HCT116 (cell line): ENCODE measurements at regions not wholly inside any gene's neighbourhood (a gene's known extent, or its start where the extent isn't known, plus 50 kb on each side); places are given as distances from the start of the nearest gene placed in this dataset.

Experiments
- ATAC-seq: fragments of 200-7000 bp; cut with Tn5 transposase; 2 replicates; pipeline ENCODE4 v1.9.1; 2020; ENCODE audit warnings: mild to moderate bottlenecking, moderate library complexity
- BruUV-seq: library from RNA; stranded (reverse); fragments of 400-500 nt; replicated peaks from 2 replicates; lab custom pipeline; 2021; lab: Mats Ljungman, UMichigan
- CTCF ChIA-PET: fragments of 300-600 bp; sonication (Branson Sonifier 250); formaldehyde crosslinking; loops from one replicate; lab custom pipeline; 2021; ENCODE audit warnings: antibody characterized with exemption; lab: Charles Lee
- POLR2A ChIA-PET: fragments of 300-600, 350-600 bp; sonication (Branson Sonifier 250); formaldehyde crosslinking; loops from one replicate; lab custom pipeline; 2021; ENCODE audit warnings: antibody characterized with exemption; lab: Charles Lee
- RAD21 ChIA-PET, 2 experiments: fragments of 300-600 bp; sonication (Branson Sonifier 250); formaldehyde crosslinking; loops; one replicate each; lab custom pipeline; 2023; ENCODE audit warnings: low total read pairs in 2 of 2; ENCODE audit not compliant: uncharacterized antibody in 2 of 2, unreplicated experiment in 2 of 2, low non-redundant PET in 1 of 2; lab: Charles Lee
- DNase-seq: peaks from one replicate; pipeline ENCODE4 v3.0.0-alpha.2; 2010; ENCODE audit warnings: low read depth, low spot score
- H2AFZ ChIP-seq: fragments of 200-600 bp; shearing (Covaris generic), sonication (generic); 2 replicates; pipeline ENCODE4 v1.6.1; 2017; ENCODE audit warnings: low read depth, mixed run types, mixed read lengths, antibody characterized with exemption, low read length; ENCODE audit not compliant: poor library complexity, severe bottlenecking
- H3K27ac ChIP-seq: 2 replicates; pipeline ENCODE4 v1.5.1; 2012; ENCODE audit warnings: low read depth, low read length
- H3K27me3 ChIP-seq: fragments of 200-600 bp; sonication (generic); 2 replicates; pipeline ENCODE4 v1.6.1; 2016; ENCODE audit warnings: mixed run types, low read length, mixed read lengths; ENCODE audit not compliant: insufficient read depth
- H3K36me3 ChIP-seq, 2 experiments: fragments of 200-500 bp in 1 of 2; fragments of 200-600 bp in 1 of 2; sonication (Bioruptor generic) in 1 of 2; sonication (generic) in 1 of 2; 2 replicates each; pipeline versions ENCODE4 v1.5.1 to v1.6.1; 2014 to 2016; ENCODE audit warnings: low read length in 2 of 2, inconsistent platforms in 1 of 2, mixed read lengths in 1 of 2, mixed run types in 1 of 2; ENCODE audit not compliant: insufficient read depth in 2 of 2, control insufficient read depth in 1 of 2
- H3K4me1 ChIP-seq, 2 experiments: fragments of 200-600 bp in 1 of 2; sonication (generic) in 1 of 2; 2 replicates each; pipeline versions ENCODE4 v1.5.1 to v1.6.1; 2012 to 2017; ENCODE audit warnings: low read length in 2 of 2, inconsistent platforms in 1 of 2, mild to moderate bottlenecking in 1 of 2, mixed read lengths in 1 of 2, mixed run types in 1 of 2, moderate library complexity in 1 of 2; ENCODE audit not compliant: insufficient read depth in 2 of 2, control insufficient read depth in 1 of 2
- H3K4me2 ChIP-seq: fragments of 200-600 bp; sonication (generic); 2 replicates; pipeline ENCODE4 v1.6.1; 2017; ENCODE audit warnings: mixed run types, low read length, mixed read lengths
- H3K4me3 ChIP-seq, 2 experiments: fragments of 200-600 bp in 1 of 2; sonication (generic) in 1 of 2; replicated peaks in 1 of 2; 2 replicates each; pipeline ENCODE4 v1.5.1; 2011 to 2016; ENCODE audit warnings: low read length in 2 of 2, control low read depth in 1 of 2, low read depth in 1 of 2, mild to moderate bottlenecking in 1 of 2, mixed read lengths in 1 of 2, mixed run types in 1 of 2
- H3K79me2 ChIP-seq: fragments of 200-600 bp; sonication (generic); 2 replicates; pipeline ENCODE4 v1.6.1; 2017; ENCODE audit warnings: mild to moderate bottlenecking, mixed run types, low read length, moderate library complexity, mixed read lengths; ENCODE audit not compliant: insufficient read depth
- H3K9ac ChIP-seq: fragments of 200-600 bp; sonication (generic); 2 replicates; pipeline ENCODE4 v1.6.1; 2016; ENCODE audit warnings: low read length, mixed read lengths
- H3K9me2 ChIP-seq: fragments of 200-600 bp; sonication (generic), shearing (Covaris generic); 2 replicates; pipeline ENCODE4 v1.6.1; 2017; ENCODE audit warnings: mixed run types, mild to moderate bottlenecking, moderate library complexity; ENCODE audit not compliant: insufficient read depth
- H3K9me3 ChIP-seq, 2 experiments: fragments of 200-500 bp in 1 of 2; fragments of 200-600 bp in 1 of 2; sonication (Bioruptor generic) in 1 of 2; sonication (generic) in 1 of 2; 2 replicates each; pipeline ENCODE4 v1.6.1; 2014 to 2017; ENCODE audit warnings: low read length in 2 of 2, mixed read lengths in 2 of 2, inconsistent platforms in 1 of 2, low read depth in 1 of 2, mild to moderate bottlenecking in 1 of 2, mixed run types in 1 of 2, moderate library complexity in 1 of 2; ENCODE audit not compliant: control insufficient read depth in 1 of 2, insufficient read depth in 1 of 2
- H4K20me1 ChIP-seq: fragments of 200-600 bp; sonication (generic), shearing (Covaris generic); 2 replicates; pipeline ENCODE4 v1.6.1; 2017; ENCODE audit warnings: mixed run types, mild to moderate bottlenecking, moderate library complexity; ENCODE audit not compliant: insufficient read depth
- REST ChIP-seq: IDR thresholded peaks from 2 replicates; pipeline ENCODE4 v1.6.1; 2012; ENCODE audit warnings: low read depth
- TCF7L2 ChIP-seq: IDR thresholded peaks from 2 replicates; pipeline ENCODE4 v1.7.0; 2011; ENCODE audit warnings: borderline replicate concordance, inconsistent platforms; ENCODE audit not compliant: insufficient read depth, insufficient read length; ENCODE audit errors: extremely low read depth
- YY1 ChIP-seq: IDR thresholded peaks from 2 replicates; pipeline ENCODE4 v1.6.1; 2011; ENCODE audit warnings: low read length, low read depth, moderate library complexity, mild to moderate bottlenecking; ENCODE audit not compliant: insufficient replicate concordance; ENCODE audit errors: extremely low read depth
- intact Hi-C: fragments of 100-400 bp; cut with micrococcal nuclease; formaldehyde crosslinking; loops from 2 replicates; pipeline ENCODE4 v1.10.0; 2022
- TF ChIP-seq, protein P1 (sequence below), 3 experiments: fragments of 200-600 bp in 1 of 3; sonication (generic) in 1 of 3; IDR thresholded peaks in 2 of 3; conservative IDR thresholded peaks in 1 of 3; 2 replicates each; pipeline ENCODE4 v1.5.1; 2012 to 2017; ENCODE audit warnings: low read depth in 2 of 3, low read length in 2 of 3, antibody characterized with exemption in 1 of 3, borderline replicate concordance in 1 of 3, control low read depth in 1 of 3, mild to moderate bottlenecking in 1 of 3, mixed read lengths in 1 of 3, mixed run types in 1 of 3, moderate library complexity in 1 of 3; ENCODE audit not compliant: insufficient read depth in 1 of 3
- TF ChIP-seq, protein P2 (sequence below): IDR thresholded peaks from 2 replicates; pipeline ENCODE4 v1.6.1; 2012

GRCh38 chr5:171654881-171655280 lies 130.7 kb upstream of the SMIM23 start:
- Histone ChIP-seq H3K79me2 (no peaks in the 10 kb centered on the region), H3K9me2 (no peaks in the 10 kb centered on the region), H3K4me1 (no peaks in the 10 kb centered on the region), H3K9me3 (no peaks in the 10 kb centered on the region), H3K4me3 (no peak overlapping the region), H3K9ac (no peak overlapping the region), H3K36me3 (no peaks in the 10 kb centered on the region), H4K20me1 (no peaks in the 10 kb centered on the region), H3K27ac (no peak overlapping the region), H3K27me3 (no peaks in the 10 kb centered on the region), H2AFZ (no peak overlapping the region), H3K4me2 (no peak overlapping the region)
- POLR2A ChIA-PET, result no interaction called here
- TF ChIP-seq, protein P1, sequence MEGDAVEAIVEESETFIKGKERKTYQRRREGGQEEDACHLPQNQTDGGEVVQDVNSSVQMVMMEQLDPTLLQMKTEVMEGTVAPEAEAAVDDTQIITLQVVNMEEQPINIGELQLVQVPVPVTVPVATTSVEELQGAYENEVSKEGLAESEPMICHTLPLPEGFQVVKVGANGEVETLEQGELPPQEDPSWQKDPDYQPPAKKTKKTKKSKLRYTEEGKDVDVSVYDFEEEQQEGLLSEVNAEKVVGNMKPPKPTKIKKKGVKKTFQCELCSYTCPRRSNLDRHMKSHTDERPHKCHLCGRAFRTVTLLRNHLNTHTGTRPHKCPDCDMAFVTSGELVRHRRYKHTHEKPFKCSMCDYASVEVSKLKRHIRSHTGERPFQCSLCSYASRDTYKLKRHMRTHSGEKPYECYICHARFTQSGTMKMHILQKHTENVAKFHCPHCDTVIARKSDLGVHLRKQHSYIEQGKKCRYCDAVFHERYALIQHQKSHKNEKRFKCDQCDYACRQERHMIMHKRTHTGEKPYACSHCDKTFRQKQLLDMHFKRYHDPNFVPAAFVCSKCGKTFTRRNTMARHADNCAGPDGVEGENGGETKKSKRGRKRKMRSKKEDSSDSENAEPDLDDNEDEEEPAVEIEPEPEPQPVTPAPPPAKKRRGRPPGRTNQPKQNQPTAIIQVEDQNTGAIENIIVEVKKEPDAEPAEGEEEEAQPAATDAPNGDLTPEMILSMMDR (IDR thresholded peaks at IDR 0.05 in 2 of 3, conservative IDR thresholded peaks at IDR 0.05 in 1 of 3; ENCODE audit: borderline replicate concordance in 1 of 3, insufficient read depth in 1 of 3, low read depth in 2 of 3, low read length in 2 of 3), result no peak
- no peak for TF ChIP-seq YY1
- no peak for ATAC-seq
- RAD21 ChIA-PET, result no interaction called here
- BruUV-seq, result no TSS peak
- DNase-seq, result no peak
- CTCF ChIA-PET, result no interaction called here
- intact Hi-C loops, result no loop called here

- Histone ChIP-seq H2AFZ (no peak overlapping the region), H3K27me3 (no peaks in the 10 kb centered on the region), H3K4me1 (no peaks in the 10 kb centered on the region), H3K9ac (no peak overlapping the region), H4K20me1 (no peaks in the 10 kb centered on the region), H3K4me3 (no peak overlapping the region), H3K36me3 (no peaks in the 10 kb centered on the region), H3K27ac (no peak overlapping the region)
- DNase-seq (no peak), ATAC-seq (no peak)
- POLR2A ChIA-PET, result no interaction called here
- RAD21 ChIA-PET, result no interaction called here
- CTCF ChIA-PET, result interaction anchor here (0.6 kb wide), 1 partner anchor 267 kb away, joined by 3 read pairs; no protein-coding TSS in a partner anchor
- TF ChIP-seq, protein P2, sequence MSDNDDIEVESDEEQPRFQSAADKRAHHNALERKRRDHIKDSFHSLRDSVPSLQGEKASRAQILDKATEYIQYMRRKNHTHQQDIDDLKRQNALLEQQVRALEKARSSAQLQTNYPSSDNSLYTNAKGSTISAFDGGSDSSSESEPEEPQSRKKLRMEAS, result no peak
- TF ChIP-seq REST, result no peak
- TF ChIP-seq TCF7L2, result no peak
- TF ChIP-seq, all 23 proteins: peak for 0
- Histone ChIP-seq H3K4me2 (no peak overlapping the region), H3K79me2 (no peaks in the 10 kb centered on the region), H3K9me3 (no peaks in the 10 kb centered on the region), H3K9me2 (no peaks in the 10 kb centered on the region)
- no TSS peak for BruUV-seq
- intact Hi-C loops, result no loop called here
Measured at GRCh38 chr5:171657473-171657872, 128.1 kb upstream of the SMIM23 start.
